H1 (cell line): ENCODE measurements at regions not wholly inside any gene's neighbourhood (a gene's known extent, or its start where the extent isn't known, plus 50 kb on each side); places are given as distances from the start of the nearest gene placed in this dataset.

Source experiments
- CHD1 ChIP-seq: IDR thresholded peaks from 2 replicates; pipeline ENCODE4 v1.6.1; 2012; ENCODE audit warnings: low read depth, low read length, improper control_type of control experiment
- TCF12 ChIP-seq: IDR thresholded peaks from 2 replicates; pipeline ENCODE4 v1.6.1; 2011; ENCODE audit warnings: low read depth, mild to moderate bottlenecking, low read length
- YY1 ChIP-seq: IDR thresholded peaks from 2 replicates; pipeline ENCODE4 v1.6.1; 2011; ENCODE audit warnings: low read depth, mild to moderate bottlenecking, low read length
- TF ChIP-seq, protein P1 (sequence below), 3 experiments: IDR thresholded peaks; 1 replicate in 2 of 3; 2 replicates in 1 of 3; pipeline versions ENCODE4 v1.5.1 to v1.6.1; 2011; ENCODE audit warnings: low read length in 3 of 3, mild to moderate bottlenecking in 3 of 3, inconsistent platforms in 2 of 3, low read depth in 1 of 3, moderate library complexity in 1 of 3; ENCODE audit not compliant: insufficient read depth in 1 of 3; ENCODE audit errors: control extremely low read depth in 1 of 3
- TF ChIP-seq, protein P2 (sequence below): fragments of 300-600 bp; sonication (generic); IDR thresholded peaks from 2 replicates; pipeline ENCODE4 v1.7.1; 2012; ENCODE audit warnings: low read length, moderate library complexity, mild to moderate bottlenecking, inconsistent platforms; ENCODE audit not compliant: insufficient replicate concordance

GRCh38 chr21:38905328-38905727 lies 99.6 kb downstream of the ETS2 start (continued):
- TF ChIP-seq, protein P1, sequence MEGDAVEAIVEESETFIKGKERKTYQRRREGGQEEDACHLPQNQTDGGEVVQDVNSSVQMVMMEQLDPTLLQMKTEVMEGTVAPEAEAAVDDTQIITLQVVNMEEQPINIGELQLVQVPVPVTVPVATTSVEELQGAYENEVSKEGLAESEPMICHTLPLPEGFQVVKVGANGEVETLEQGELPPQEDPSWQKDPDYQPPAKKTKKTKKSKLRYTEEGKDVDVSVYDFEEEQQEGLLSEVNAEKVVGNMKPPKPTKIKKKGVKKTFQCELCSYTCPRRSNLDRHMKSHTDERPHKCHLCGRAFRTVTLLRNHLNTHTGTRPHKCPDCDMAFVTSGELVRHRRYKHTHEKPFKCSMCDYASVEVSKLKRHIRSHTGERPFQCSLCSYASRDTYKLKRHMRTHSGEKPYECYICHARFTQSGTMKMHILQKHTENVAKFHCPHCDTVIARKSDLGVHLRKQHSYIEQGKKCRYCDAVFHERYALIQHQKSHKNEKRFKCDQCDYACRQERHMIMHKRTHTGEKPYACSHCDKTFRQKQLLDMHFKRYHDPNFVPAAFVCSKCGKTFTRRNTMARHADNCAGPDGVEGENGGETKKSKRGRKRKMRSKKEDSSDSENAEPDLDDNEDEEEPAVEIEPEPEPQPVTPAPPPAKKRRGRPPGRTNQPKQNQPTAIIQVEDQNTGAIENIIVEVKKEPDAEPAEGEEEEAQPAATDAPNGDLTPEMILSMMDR (IDR thresholded peaks at IDR 0.05; ENCODE audit: control extremely low read depth in 1 of 3, insufficient read depth in 1 of 3, low read depth in 1 of 3, low read length in 3 of 3): no peak
- TF ChIP-seq TCF12 (no peak), CHD1 (no peak), YY1 (no peak)
- TF ChIP-seq, protein P2, sequence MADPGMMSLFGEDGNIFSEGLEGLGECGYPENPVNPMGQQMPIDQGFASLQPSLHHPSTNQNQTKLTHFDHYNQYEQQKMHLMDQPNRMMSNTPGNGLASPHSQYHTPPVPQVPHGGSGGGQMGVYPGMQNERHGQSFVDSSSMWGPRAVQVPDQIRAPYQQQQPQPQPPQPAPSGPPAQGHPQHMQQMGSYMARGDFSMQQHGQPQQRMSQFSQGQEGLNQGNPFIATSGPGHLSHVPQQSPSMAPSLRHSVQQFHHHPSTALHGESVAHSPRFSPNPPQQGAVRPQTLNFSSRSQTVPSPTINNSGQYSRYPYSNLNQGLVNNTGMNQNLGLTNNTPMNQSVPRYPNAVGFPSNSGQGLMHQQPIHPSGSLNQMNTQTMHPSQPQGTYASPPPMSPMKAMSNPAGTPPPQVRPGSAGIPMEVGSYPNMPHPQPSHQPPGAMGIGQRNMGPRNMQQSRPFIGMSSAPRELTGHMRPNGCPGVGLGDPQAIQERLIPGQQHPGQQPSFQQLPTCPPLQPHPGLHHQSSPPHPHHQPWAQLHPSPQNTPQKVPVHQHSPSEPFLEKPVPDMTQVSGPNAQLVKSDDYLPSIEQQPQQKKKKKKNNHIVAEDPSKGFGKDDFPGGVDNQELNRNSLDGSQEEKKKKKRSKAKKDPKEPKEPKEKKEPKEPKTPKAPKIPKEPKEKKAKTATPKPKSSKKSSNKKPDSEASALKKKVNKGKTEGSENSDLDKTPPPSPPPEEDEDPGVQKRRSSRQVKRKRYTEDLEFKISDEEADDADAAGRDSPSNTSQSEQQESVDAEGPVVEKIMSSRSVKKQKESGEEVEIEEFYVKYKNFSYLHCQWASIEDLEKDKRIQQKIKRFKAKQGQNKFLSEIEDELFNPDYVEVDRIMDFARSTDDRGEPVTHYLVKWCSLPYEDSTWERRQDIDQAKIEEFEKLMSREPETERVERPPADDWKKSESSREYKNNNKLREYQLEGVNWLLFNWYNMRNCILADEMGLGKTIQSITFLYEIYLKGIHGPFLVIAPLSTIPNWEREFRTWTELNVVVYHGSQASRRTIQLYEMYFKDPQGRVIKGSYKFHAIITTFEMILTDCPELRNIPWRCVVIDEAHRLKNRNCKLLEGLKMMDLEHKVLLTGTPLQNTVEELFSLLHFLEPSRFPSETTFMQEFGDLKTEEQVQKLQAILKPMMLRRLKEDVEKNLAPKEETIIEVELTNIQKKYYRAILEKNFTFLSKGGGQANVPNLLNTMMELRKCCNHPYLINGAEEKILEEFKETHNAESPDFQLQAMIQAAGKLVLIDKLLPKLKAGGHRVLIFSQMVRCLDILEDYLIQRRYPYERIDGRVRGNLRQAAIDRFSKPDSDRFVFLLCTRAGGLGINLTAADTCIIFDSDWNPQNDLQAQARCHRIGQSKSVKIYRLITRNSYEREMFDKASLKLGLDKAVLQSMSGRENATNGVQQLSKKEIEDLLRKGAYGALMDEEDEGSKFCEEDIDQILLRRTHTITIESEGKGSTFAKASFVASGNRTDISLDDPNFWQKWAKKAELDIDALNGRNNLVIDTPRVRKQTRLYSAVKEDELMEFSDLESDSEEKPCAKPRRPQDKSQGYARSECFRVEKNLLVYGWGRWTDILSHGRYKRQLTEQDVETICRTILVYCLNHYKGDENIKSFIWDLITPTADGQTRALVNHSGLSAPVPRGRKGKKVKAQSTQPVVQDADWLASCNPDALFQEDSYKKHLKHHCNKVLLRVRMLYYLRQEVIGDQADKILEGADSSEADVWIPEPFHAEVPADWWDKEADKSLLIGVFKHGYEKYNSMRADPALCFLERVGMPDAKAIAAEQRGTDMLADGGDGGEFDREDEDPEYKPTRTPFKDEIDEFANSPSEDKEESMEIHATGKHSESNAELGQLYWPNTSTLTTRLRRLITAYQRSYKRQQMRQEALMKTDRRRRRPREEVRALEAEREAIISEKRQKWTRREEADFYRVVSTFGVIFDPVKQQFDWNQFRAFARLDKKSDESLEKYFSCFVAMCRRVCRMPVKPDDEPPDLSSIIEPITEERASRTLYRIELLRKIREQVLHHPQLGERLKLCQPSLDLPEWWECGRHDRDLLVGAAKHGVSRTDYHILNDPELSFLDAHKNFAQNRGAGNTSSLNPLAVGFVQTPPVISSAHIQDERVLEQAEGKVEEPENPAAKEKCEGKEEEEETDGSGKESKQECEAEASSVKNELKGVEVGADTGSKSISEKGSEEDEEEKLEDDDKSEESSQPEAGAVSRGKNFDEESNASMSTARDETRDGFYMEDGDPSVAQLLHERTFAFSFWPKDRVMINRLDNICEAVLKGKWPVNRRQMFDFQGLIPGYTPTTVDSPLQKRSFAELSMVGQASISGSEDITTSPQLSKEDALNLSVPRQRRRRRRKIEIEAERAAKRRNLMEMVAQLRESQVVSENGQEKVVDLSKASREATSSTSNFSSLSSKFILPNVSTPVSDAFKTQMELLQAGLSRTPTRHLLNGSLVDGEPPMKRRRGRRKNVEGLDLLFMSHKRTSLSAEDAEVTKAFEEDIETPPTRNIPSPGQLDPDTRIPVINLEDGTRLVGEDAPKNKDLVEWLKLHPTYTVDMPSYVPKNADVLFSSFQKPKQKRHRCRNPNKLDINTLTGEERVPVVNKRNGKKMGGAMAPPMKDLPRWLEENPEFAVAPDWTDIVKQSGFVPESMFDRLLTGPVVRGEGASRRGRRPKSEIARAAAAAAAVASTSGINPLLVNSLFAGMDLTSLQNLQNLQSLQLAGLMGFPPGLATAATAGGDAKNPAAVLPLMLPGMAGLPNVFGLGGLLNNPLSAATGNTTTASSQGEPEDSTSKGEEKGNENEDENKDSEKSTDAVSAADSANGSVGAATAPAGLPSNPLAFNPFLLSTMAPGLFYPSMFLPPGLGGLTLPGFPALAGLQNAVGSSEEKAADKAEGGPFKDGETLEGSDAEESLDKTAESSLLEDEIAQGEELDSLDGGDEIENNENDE: no peak
